Thyroid gland (tissue), 4 donors: ENCODE measurements at regions not wholly inside any gene's neighbourhood (a gene's known extent, or its start where the extent isn't known, plus 50 kb on each side); places are given as distances from the start of the nearest gene placed in this dataset.

Source experiments
- DNase-seq, 2 donors: peaks; one replicate each; pipeline ENCODE4 v3.0.0-alpha.2; 2019
- H3K27ac ChIP-seq, 3 donors: fragments of 200-600 bp; sonication (generic); 1 replicate in 2 of 3; 2 replicates in 1 of 3; pipeline ENCODE4 v1.5.1; 2016 to 2019; ENCODE audit warnings: mild to moderate bottlenecking in 1 of 3, moderate library complexity in 1 of 3
- H3K27me3 ChIP-seq: fragments of 200-600 bp; sonication (generic); one replicate; pipeline ENCODE4 v1.5.1; 2019
- H3K36me3 ChIP-seq, 2 donors: fragments of 200-600 bp; sonication (generic); one replicate each; pipeline ENCODE4 v1.5.1; 2016 to 2019
- H3K4me1 ChIP-seq, 2 donors: fragments of 200-600 bp; sonication (generic); one replicate each; pipeline ENCODE4 v1.5.1; 2017 to 2019
- H3K4me3 ChIP-seq, 3 donors: fragments of 200-600 bp; sonication (generic); replicated peaks in 1 of 3; 1 replicate in 2 of 3; 2 replicates in 1 of 3; pipeline ENCODE4 v1.5.1; 2016; ENCODE audit warnings: mild to moderate bottlenecking in 1 of 3
- H3K9me3 ChIP-seq: fragments of 200-600 bp; sonication (generic); one replicate; pipeline ENCODE4 v1.5.1; 2017
- CTCF ChIP-seq, 6 experiments: fragments of 200-600 bp in 3 of 6; fragments of 450-650 bp in 3 of 6; sonication (generic) in 3 of 6; IDR thresholded peaks; one replicate each; pipeline ENCODE4 v1.5.1; 2016 to 2019; ENCODE audit warnings: antibody characterized with exemption in 6 of 6, mild to moderate bottlenecking in 2 of 6, inconsistent platforms in 1 of 6, moderate library complexity in 1 of 6
- POLR2A ChIP-seq, 2 donors: fragments of 450-650 bp; IDR thresholded peaks; one replicate each; pipeline ENCODE4 v1.6.1; 2017; ENCODE audit warnings: antibody characterized with exemption in 2 of 2, mild to moderate bottlenecking in 2 of 2, moderate library complexity in 1 of 2
- WGBS, 2 donors: methylation state at CpG; one replicate each; pipeline ENCODE4 v1.1.5; 2017; 5-methylcytosine and 5-hydroxymethylcytosine counted together
- intact Hi-C: fragments of 100-400 bp; cut with DNase I; formaldehyde crosslinking; loops from one replicate; pipeline ENCODE4 v1.15.1; 2023

- no peak for TF ChIP-seq POLR2A (IDR thresholded peaks at IDR 0.05)
- no peak for TF ChIP-seq CTCF (IDR thresholded peaks at IDR 0.05)
- intact Hi-C loops, result no loop called here
- Histone ChIP-seq H3K4me1 (no peaks in the 10 kb centered on the region), H3K4me3 (no peak overlapping the region), H3K9me3 (no peaks in the 10 kb centered on the region), H3K27ac (no peak overlapping the region), H3K27me3 (no peaks in the 10 kb centered on the region), H3K36me3 (no peaks in the 10 kb centered on the region)
- WGBS, 2 donors, result 94 to 99% methylated on average over 2 of the region's 2 CpGs
- no peak for DNase-seq
These were observed 311.3 kb downstream of the LMO7 start for GRCh38 chr13:75947448-75947847.

GRCh38 chr13:75946536-75947284 is 310.6 kb downstream of the LMO7 start:
- no peaks in the 10 kb centered on the region for H3K27me3 ChIP-seq
- intact Hi-C loops, result no loop called here
- 73 to 84% methylated on average over 4 of the region's 4 CpGs for WGBS, 2 donors
- H3K9me3 ChIP-seq, result no peaks in the 10 kb centered on the region
- no peak for DNase-seq
- H3K27ac ChIP-seq, result no peak overlapping the region
- no peaks in the 10 kb centered on the region for H3K4me1 ChIP-seq
- no peak overlapping the region for H3K4me3 ChIP-seq
- TF ChIP-seq POLR2A (IDR thresholded peaks at IDR 0.05) (no peak), CTCF (IDR thresholded peaks at IDR 0.05) (no peak)
- H3K36me3 ChIP-seq, result no peaks in the 10 kb centered on the region

- 86 to 96% methylated on average over 3 of the region's 3 CpGs for WGBS, 2 donors
- TF ChIP-seq POLR2A (IDR thresholded peaks at IDR 0.05) (no peak), CTCF (IDR thresholded peaks at IDR 0.05) (no peak)
- H3K36me3 ChIP-seq, result no peaks in the 10 kb centered on the region
- H3K27ac ChIP-seq, result no peak overlapping the region
- no peak for DNase-seq
- H3K4me1 ChIP-seq, result no peaks in the 10 kb centered on the region
- intact Hi-C loops, result no loop called here
- H3K27me3 ChIP-seq, result no peaks in the 10 kb centered on the region
- no peaks in the 10 kb centered on the region for H3K9me3 ChIP-seq
- no peak overlapping the region for H3K4me3 ChIP-seq
These were observed 309.8 kb downstream of the LMO7 start for GRCh38 chr13:75945841-75946482.

GRCh38 chr13:75938811-75939560 is 302.9 kb downstream of the LMO7 start:
- no peaks in the 10 kb centered on the region for H3K36me3 ChIP-seq
- peak in 1 of 2 donors; percentile 4 for DNase-seq
- WGBS, 2 donors, result 30 to 69% methylated on average over 2 of the region's 2 CpGs
- TF ChIP-seq CTCF (IDR thresholded peaks at IDR 0.05) (no peak), POLR2A (IDR thresholded peaks at IDR 0.05) (no peak)
- H3K4me1 ChIP-seq, result no peaks in the 10 kb centered on the region
- intact Hi-C loops, result no loop called here
- no peaks in the 10 kb centered on the region for H3K27me3 ChIP-seq
- H3K9me3 ChIP-seq, result no peaks in the 10 kb centered on the region
- no peak overlapping the region for H3K27ac ChIP-seq
- no peak overlapping the region for H3K4me3 ChIP-seq

- Histone ChIP-seq H3K9me3 (no peaks in the 10 kb centered on the region), H3K4me1 (no peaks in the 10 kb centered on the region), H3K27ac (no peak overlapping the region), H3K4me3 (no peak overlapping the region), H3K27me3 (no peaks in the 10 kb centered on the region), H3K36me3 (no peaks in the 10 kb centered on the region)
- intact Hi-C loops, result no loop called here
- 87 to 100% methylated on average over 1 of the region's 1 CpG for WGBS, 2 donors
- no peak for DNase-seq
- TF ChIP-seq POLR2A (IDR thresholded peaks at IDR 0.05) (no peak), CTCF (IDR thresholded peaks at IDR 0.05) (no peak)
These were observed 300.7 kb downstream of the LMO7 start for GRCh38 chr13:75936791-75937190.
